C4-2B (cell line): ENCODE measurements at regions not wholly inside any gene's neighbourhood (a gene's known extent, or its start where the extent isn't known, plus 50 kb on each side); places are given as distances from the start of the nearest gene placed in this dataset.

Source experiments
- ZFX ChIP-seq: fragments of 450-650 bp; IDR thresholded peaks from 2 replicates; pipeline ENCODE4 v1.6.1; 2017
- TF ChIP-seq, protein P1 (sequence below): fragments of 450-650 bp; conservative IDR thresholded peaks from 2 replicates; pipeline ENCODE4 v1.5.1; 2017; ENCODE audit warnings: mild to moderate bottlenecking

- TF ChIP-seq, protein P1, sequence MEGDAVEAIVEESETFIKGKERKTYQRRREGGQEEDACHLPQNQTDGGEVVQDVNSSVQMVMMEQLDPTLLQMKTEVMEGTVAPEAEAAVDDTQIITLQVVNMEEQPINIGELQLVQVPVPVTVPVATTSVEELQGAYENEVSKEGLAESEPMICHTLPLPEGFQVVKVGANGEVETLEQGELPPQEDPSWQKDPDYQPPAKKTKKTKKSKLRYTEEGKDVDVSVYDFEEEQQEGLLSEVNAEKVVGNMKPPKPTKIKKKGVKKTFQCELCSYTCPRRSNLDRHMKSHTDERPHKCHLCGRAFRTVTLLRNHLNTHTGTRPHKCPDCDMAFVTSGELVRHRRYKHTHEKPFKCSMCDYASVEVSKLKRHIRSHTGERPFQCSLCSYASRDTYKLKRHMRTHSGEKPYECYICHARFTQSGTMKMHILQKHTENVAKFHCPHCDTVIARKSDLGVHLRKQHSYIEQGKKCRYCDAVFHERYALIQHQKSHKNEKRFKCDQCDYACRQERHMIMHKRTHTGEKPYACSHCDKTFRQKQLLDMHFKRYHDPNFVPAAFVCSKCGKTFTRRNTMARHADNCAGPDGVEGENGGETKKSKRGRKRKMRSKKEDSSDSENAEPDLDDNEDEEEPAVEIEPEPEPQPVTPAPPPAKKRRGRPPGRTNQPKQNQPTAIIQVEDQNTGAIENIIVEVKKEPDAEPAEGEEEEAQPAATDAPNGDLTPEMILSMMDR: no peak
- TF ChIP-seq ZFX: no peak
These were observed 329.9 kb upstream of the SLCO3A1 start for GRCh38 chr15:91523596-91523995.
